ENCODE measurements at regions not wholly inside any gene's neighbourhood (a gene's known extent, or its start where the extent isn't known, plus 50 kb on each side); places are given as distances from the start of the nearest gene placed in this dataset.

GRCh38 chr7:28231176-28231575, 50.6 kb upstream of the JAZF1 start:
- no peak for DNase-seq

- DNase-seq: no peak
Measured at GRCh38 chr7:28236560-28236959, 56.0 kb upstream of the JAZF1 start.

- DNase-seq: no peak
Measured at GRCh38 chr7:28237363-28237762, 56.8 kb upstream of the JAZF1 start.

GRCh38 chr7:28239823-28240204, 59.2 kb upstream of the JAZF1 start:
- peak; percentile 3 to 17 for DNase-seq

GRCh38 chr7:28240481-28240880, 59.9 kb upstream of the JAZF1 start:
- no peak for DNase-seq

- DNase-seq: no peak
Measured at GRCh38 chr7:28243861-28244260, 63.3 kb upstream of the JAZF1 start.

- no peak for DNase-seq
Measured at GRCh38 chr7:28245123-28245878, 64.7 kb upstream of the JAZF1 start.

GRCh38 chr7:28246921-28247461, 66.4 kb upstream of the JAZF1 start:
- DNase-seq: no peak

- no peak for DNase-seq
Measured at GRCh38 chr7:28258240-28258639, 77.6 kb upstream of the JAZF1 start.

- DNase-seq: no peak
Measured at GRCh38 chr7:28260969-28261368, 80.4 kb upstream of the JAZF1 start.

GRCh38 chr7:28263622-28264271, 83.2 kb upstream of the JAZF1 start:
- no peak for DNase-seq

- no peak for DNase-seq
Measured at GRCh38 chr7:28266402-28266801, 85.8 kb upstream of the JAZF1 start.

- DNase-seq: no peak
Measured at GRCh38 chr7:28267012-28267411, 86.4 kb upstream of the JAZF1 start.

GRCh38 chr7:28269700-28270361, 89.2 kb upstream of the JAZF1 start:
- no peak for DNase-seq

GRCh38 chr7:28270536-28270935, 89.9 kb upstream of the JAZF1 start:
- DNase-seq: no peak

GRCh38 chr7:28272461-28272877, 91.9 kb upstream of the JAZF1 start:
- DNase-seq: peak; percentile 18 to 32

- DNase-seq: no peak
Measured at GRCh38 chr7:28276298-28276697, 95.7 kb upstream of the JAZF1 start.

GRCh38 chr7:28277364-28277763, 96.8 kb upstream of the JAZF1 start:
- no peak for DNase-seq

GRCh38 chr7:28277958-28278357, 97.4 kb upstream of the JAZF1 start:
- no peak for DNase-seq

GRCh38 chr7:28280516-28280915, 99.9 kb upstream of the JAZF1 start:
- DNase-seq: no peak

- DNase-seq: no peak
Measured at GRCh38 chr7:28290496-28290895, 109.9 kb upstream of the JAZF1 start.

- DNase-seq: no peak
Measured at GRCh38 chr7:28291559-28291958, 111.0 kb upstream of the JAZF1 start.

- DNase-seq: no peak
Measured at GRCh38 chr7:28292834-28293526, 112.4 kb upstream of the JAZF1 start.

Data from activated CD4-positive, alpha-beta T cell treated with anti-CD3 and anti-CD28 coated beads, Interleukin-2, amount 50 U/mL, for 48 hours (primary cell).